Gastroesophageal sphincter (tissue), 3 donors: ENCODE measurements at regions not wholly inside any gene's neighbourhood (a gene's known extent, or its start where the extent isn't known, plus 50 kb on each side); places are given as distances from the start of the nearest gene placed in this dataset.

Source experiments
- CTCF ChIP-seq, 4 experiments: fragments of 200-600 bp in 2 of 4; fragments of 450-650 bp in 2 of 4; sonication (generic) in 1 of 4; IDR thresholded peaks; one replicate each; pipeline ENCODE4 v1.5.1; 2017 to 2019; ENCODE audit warnings: antibody characterized with exemption in 4 of 4, mild to moderate bottlenecking in 2 of 4, moderate library complexity in 2 of 4
- POLR2A ChIP-seq, 2 donors: fragments of 450-650 bp; IDR thresholded peaks; one replicate each; pipeline ENCODE4 v1.6.1; 2017; ENCODE audit warnings: antibody characterized with exemption in 2 of 2, mild to moderate bottlenecking in 2 of 2, moderate library complexity in 1 of 2

GRCh38 chr20:37642246-37642645, 51.6 kb upstream of the CTNNBL1 start:
- TF ChIP-seq POLR2A (IDR thresholded peaks at IDR 0.05), result no peak
- TF ChIP-seq CTCF (IDR thresholded peaks at IDR 0.05), result no peak
